ENCODE measurements at regions not wholly inside any gene's neighbourhood (a gene's known extent, or its start where the extent isn't known, plus 50 kb on each side); places are given as distances from the start of the nearest gene placed in this dataset.
"Not testable (repeated sequence)": the region's sequence is repeated elsewhere in the genome, so short reads cannot be mapped to it uniquely, and the experiment has no call there.

- Mint-ChIP-seq H3K9me3 (no peaks in the 10 kb centered on the region), H3K27ac (no peak overlapping the region), H3K36me3 (ENCODE audit: low read depth) (no peaks in the 10 kb centered on the region), H3K4me3 (no peak overlapping the region), H3K27me3 (peaks cover 61% of the 10 kb centered on the region), H3K4me1 (ENCODE audit: low read depth) (peaks cover 3% of the 10 kb centered on the region)
- DNase-seq = no peak
Observed at GRCh38 chr1:199948587-199949280, 78.8 kb upstream of the NR5A2 start.

DNA sequence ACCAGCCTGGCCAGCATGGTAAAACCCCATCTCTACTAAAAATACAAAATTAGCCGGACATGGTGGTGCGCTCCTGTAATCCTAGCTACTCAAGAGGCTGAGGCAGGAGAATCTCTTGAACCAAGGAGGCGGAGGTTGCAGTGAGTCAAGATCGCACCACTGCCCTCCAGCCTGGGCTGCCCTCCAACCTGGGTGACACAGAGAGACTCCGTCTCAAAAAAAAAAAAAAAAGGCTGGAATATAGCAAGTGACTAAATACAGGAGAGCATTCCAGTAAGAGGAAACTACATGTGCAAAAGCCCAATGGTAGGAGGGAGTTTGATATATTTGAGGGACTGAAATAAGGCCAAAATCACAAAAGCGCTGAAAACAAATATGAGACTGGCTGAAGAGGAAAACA, 76.5 kb upstream of the NR5A2 start:
- DNase-seq; H3K27ac Mint-ChIP-seq; H3K36me3 Mint-ChIP-seq (ENCODE audit: low read depth); H3K9me3 Mint-ChIP-seq; H3K4me3 Mint-ChIP-seq; H3K4me1 Mint-ChIP-seq (ENCODE audit: low read depth): not testable (repeated sequence)
- H3K27me3 Mint-ChIP-seq = peaks cover 54% of the 10 kb centered on the region

DNA sequence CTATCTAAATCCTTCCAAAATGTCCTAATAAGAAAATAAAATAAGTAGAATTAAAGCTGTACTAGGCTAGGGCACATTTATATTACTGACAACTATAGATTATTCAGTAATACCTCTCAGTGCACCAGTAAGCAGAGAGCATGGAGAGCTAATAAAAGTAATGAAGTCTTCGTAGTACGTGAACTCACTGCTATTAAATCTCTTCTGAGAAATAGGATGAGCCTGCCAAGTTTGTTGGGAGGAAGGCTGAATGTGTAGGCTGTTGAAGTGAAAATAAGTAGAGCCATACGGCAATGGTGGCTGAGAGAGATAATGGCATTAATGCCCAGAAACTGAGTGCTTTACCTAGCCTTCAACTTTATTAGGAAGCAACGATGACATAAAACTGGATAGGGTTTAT, 73.9 kb upstream of the NR5A2 start:
- no peaks in the 10 kb centered on the region for H3K9me3 Mint-ChIP-seq
- H3K4me1 Mint-ChIP-seq (ENCODE audit: low read depth) = no peaks in the 10 kb centered on the region
- no peak overlapping the region for H3K27ac Mint-ChIP-seq
- peaks cover 47% of the 10 kb centered on the region for H3K27me3 Mint-ChIP-seq
- no peaks in the 10 kb centered on the region for H3K36me3 Mint-ChIP-seq (ENCODE audit: low read depth)
- no peak overlapping the region for H3K4me3 Mint-ChIP-seq
- no peak for DNase-seq

- Mint-ChIP-seq H3K27ac (no peak overlapping the region), H3K27me3 (peaks cover 43% of the 10 kb centered on the region), H3K9me3 (no peaks in the 10 kb centered on the region), H3K4me1 (ENCODE audit: low read depth) (no peaks in the 10 kb centered on the region), H3K36me3 (ENCODE audit: low read depth) (no peaks in the 10 kb centered on the region), H3K4me3 (no peak overlapping the region)
- DNase-seq = no peak
Observed at GRCh38 chr1:199954699-199955098, 72.8 kb upstream of the NR5A2 start.

DNA sequence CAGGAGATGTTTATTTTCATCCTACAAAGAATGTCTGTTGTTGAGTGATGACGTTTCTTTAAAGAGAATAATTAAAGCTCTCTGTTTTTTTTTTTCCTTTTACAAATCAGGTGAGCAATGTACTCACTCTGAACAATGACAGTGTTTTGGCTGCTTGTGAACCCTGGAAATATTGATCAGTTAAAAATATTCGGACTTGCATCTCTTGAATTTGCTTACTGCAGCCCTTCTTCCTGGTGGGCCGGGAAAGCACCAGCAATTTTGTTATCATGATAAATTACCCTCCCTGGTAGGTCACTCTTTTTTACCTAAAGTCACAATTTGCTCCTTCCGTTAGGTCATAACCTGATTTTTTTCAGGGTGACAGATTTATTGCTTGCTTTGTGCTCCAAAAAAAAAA, 72.3 kb upstream of the NR5A2 start:
- H3K9me3 Mint-ChIP-seq = no peaks in the 10 kb centered on the region

DNA sequence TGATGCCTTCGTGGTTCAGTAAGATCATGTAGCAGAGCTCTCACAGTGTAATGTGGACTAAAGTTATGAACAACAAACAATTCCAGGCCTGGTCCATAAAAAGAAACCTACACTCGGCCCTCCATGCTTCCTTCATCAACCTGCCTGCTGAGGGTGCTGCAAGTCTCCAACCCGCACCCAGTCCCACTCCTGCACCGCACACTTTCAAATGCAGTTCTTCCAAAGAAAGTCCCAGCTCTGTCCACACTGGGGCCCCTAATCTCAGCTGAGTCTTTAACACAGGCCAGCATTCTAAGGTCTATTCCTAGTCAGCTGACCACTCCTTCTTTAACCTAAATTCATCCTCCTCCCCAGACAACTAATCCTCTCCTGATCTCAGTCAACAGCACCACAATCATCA, 71.5 kb upstream of the NR5A2 start:
- peaks cover 45% of the 10 kb centered on the region for H3K27me3 Mint-ChIP-seq

More for the DNA sequence above, 72.3 kb upstream of the NR5A2 start:
- H3K4me3 Mint-ChIP-seq = no peak overlapping the region
- H3K4me1 Mint-ChIP-seq (ENCODE audit: low read depth) = no peaks in the 10 kb centered on the region
- no peak overlapping the region for H3K27ac Mint-ChIP-seq
- peaks cover 43% of the 10 kb centered on the region for H3K27me3 Mint-ChIP-seq
- H3K36me3 Mint-ChIP-seq (ENCODE audit: low read depth) = no peaks in the 10 kb centered on the region
- DNase-seq = no peak

GRCh38 chr1:199959033-199959774, 68.3 kb upstream of the NR5A2 start:
- Mint-ChIP-seq H3K36me3 (ENCODE audit: low read depth) (no peaks in the 10 kb centered on the region), H3K4me3 (no peak overlapping the region), H3K4me1 (ENCODE audit: low read depth) (no peaks in the 10 kb centered on the region), H3K27ac (no peak overlapping the region), H3K27me3 (peaks cover 45% of the 10 kb centered on the region), H3K9me3 (no peaks in the 10 kb centered on the region)
- DNase-seq = no peak

More for the DNA sequence above, 71.5 kb upstream of the NR5A2 start:
- no peaks in the 10 kb centered on the region for H3K4me1 Mint-ChIP-seq (ENCODE audit: low read depth)
- no peak for DNase-seq
- no peaks in the 10 kb centered on the region for H3K36me3 Mint-ChIP-seq (ENCODE audit: low read depth)
- H3K4me3 Mint-ChIP-seq = no peak overlapping the region
- H3K9me3 Mint-ChIP-seq = no peaks in the 10 kb centered on the region
- H3K27ac Mint-ChIP-seq = no peak overlapping the region

- Mint-ChIP-seq H3K4me1 (ENCODE audit: low read depth) (no peaks in the 10 kb centered on the region), H3K27ac (no peak overlapping the region), H3K36me3 (ENCODE audit: low read depth) (no peaks in the 10 kb centered on the region), H3K4me3 (no peak overlapping the region), H3K9me3 (no peaks in the 10 kb centered on the region), H3K27me3 (peaks cover 44% of the 10 kb centered on the region)
- DNase-seq = no peak
Observed at GRCh38 chr1:199959775-199960110, 67.8 kb upstream of the NR5A2 start.

DNA sequence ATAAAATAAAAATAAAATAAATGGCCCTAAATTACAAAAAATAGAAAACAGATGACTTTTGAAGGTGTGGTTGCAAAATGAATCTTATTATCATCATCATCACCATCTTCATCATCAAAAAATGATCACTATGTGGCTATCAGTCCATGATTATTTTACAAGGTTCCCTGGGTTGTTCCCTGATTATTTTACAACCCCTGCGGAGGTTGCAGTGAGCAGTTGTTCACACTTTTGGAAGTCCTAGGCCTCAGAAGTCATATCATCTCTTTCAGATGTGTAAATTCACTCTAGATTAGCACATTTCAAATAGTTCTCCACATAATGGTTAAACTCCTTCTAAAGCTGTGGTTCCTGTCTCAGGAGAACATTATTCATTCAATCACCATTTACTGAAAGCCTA, 57.4 kb upstream of the NR5A2 start:
- Mint-ChIP-seq H3K27ac (no peak overlapping the region), H3K36me3 (ENCODE audit: low read depth) (no peaks in the 10 kb centered on the region), H3K27me3 (peaks cover 25% of the 10 kb centered on the region), H3K4me3 (no peak overlapping the region), H3K9me3 (no peaks in the 10 kb centered on the region), H3K4me1 (ENCODE audit: low read depth) (no peaks in the 10 kb centered on the region)
- DNase-seq = no peak

GRCh38 chr1:199976496-199977144, 50.9 kb upstream of the NR5A2 start:
- H3K27me3 Mint-ChIP-seq = peaks cover 22% of the 10 kb centered on the region
- no peaks in the 10 kb centered on the region for H3K36me3 Mint-ChIP-seq (ENCODE audit: low read depth)
- H3K27ac Mint-ChIP-seq = no peak overlapping the region
- no peaks in the 10 kb centered on the region for H3K4me1 Mint-ChIP-seq (ENCODE audit: low read depth)
- no peak overlapping the region for H3K4me3 Mint-ChIP-seq
- DNase-seq = no peak
- no peaks in the 10 kb centered on the region for H3K9me3 Mint-ChIP-seq

All from activated T-cell treated with anti-CD3 and anti-CD28 coated beads, Interleukin-2, amount 50 U/mL, for 24 hours (primary cell).